Lung (tissue), 11 donors: ENCODE measurements at regions not wholly inside any gene's neighbourhood (a gene's known extent, or its start where the extent isn't known, plus 50 kb on each side); places are given as distances from the start of the nearest gene placed in this dataset.

Experiments used
- ATAC-seq: fragments of 200-7000 bp; cut with Tn5 transposase; one replicate; pipeline ENCODE4 v1.9.1; 2020; ENCODE audit warnings: moderate number of reproducible peaks; ENCODE audit not compliant: insufficient read depth, low FRiP score
- DNase-seq, 3 donors: peaks; one replicate each; pipeline ENCODE4 v3.0.0-alpha.2; 2013 to 2017
- H3K27ac ChIP-seq, 2 donors: one replicate each; pipeline ENCODE4 v1.5.1; 2013; ENCODE audit warnings: mild to moderate bottlenecking in 2 of 2, moderate library complexity in 2 of 2, control low read depth in 1 of 2, inconsistent platforms in 1 of 2, low read depth in 1 of 2, low read length in 1 of 2
- H3K27me3 ChIP-seq, 3 donors: one replicate each; pipeline ENCODE4 v1.5.1; 2013; ENCODE audit warnings: low read length in 2 of 3; ENCODE audit not compliant: control insufficient read depth in 3 of 3, insufficient read depth in 3 of 3
- H3K36me3 ChIP-seq, 4 donors: one replicate each; pipeline ENCODE4 v1.5.1; 2013; ENCODE audit warnings: low read length in 4 of 4, mild to moderate bottlenecking in 1 of 4, moderate library complexity in 1 of 4; ENCODE audit not compliant: control insufficient read depth in 4 of 4, insufficient read depth in 4 of 4
- H3K4me1 ChIP-seq, 5 donors: one replicate each; pipeline ENCODE4 v1.5.1; 2013; ENCODE audit warnings: low read length in 5 of 5, mild to moderate bottlenecking in 2 of 5, moderate library complexity in 1 of 5; ENCODE audit not compliant: control insufficient read depth in 5 of 5, insufficient read depth in 5 of 5
- H3K4me3 ChIP-seq: one replicate; pipeline ENCODE4 v1.5.1; 2013; ENCODE audit warnings: mild to moderate bottlenecking, control low read depth, moderate library complexity
- H3K9ac ChIP-seq, 2 donors: one replicate each; pipeline ENCODE4 v1.5.1; 2013; ENCODE audit warnings: low read length in 2 of 2, control low read depth in 1 of 2; ENCODE audit not compliant: insufficient read depth in 1 of 2
- H3K9me3 ChIP-seq, 4 donors: one replicate each; pipeline ENCODE4 v1.5.1; 2013; ENCODE audit warnings: low read length in 3 of 4, mild to moderate bottlenecking in 1 of 4, moderate library complexity in 1 of 4; ENCODE audit not compliant: control insufficient read depth in 4 of 4, insufficient read depth in 3 of 4
- CTCF ChIP-seq: IDR thresholded peaks from 2 replicates; pipeline ENCODE4 v1.5.1; 2012; ENCODE audit warnings: mild to moderate bottlenecking; ENCODE audit errors: control extremely low read depth, extremely low read depth
- WGBS, 2 donors: extraction: QIAGEN DNeasy Blood & Tissue Kit; methylation state at CpG; one replicate each; pipeline ENCODE4 v1.1.7; 2013; 5-methylcytosine and 5-hydroxymethylcytosine counted together
- donor health status: control.
- donor health status: control.
- donor health status: Bipolar disorder and iron deficiency.
- donor health status: healthy.
- donor health status: DM: yes; HTN: yes; CAD: no.

DNA sequence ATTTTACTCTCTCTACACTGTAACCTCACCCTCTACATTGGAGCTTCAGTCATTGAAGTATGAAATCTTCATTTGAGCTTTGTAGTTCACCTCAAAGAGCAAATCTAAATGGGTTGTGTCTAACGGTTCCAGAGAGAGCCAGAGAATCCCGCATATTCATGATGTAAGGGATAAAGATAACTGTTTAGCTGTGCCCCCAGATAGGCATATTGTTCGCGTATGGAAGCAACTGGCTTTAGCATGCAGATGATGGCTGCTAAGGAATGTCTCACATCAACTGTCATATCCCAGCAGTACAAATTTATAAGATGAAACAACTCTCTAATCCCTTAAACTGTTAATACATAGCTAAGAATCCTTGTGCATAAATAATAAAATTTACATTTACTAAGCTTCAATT lies 412.7 kb upstream of the ROBO2 start:
- H3K4me3 ChIP-seq, result no peak overlapping the region
- H3K36me3 ChIP-seq, result no peaks in the 10 kb centered on the region
- H3K9ac ChIP-seq, result no peak overlapping the region
- H3K4me1 ChIP-seq, result no peaks in the 10 kb centered on the region
- DNase-seq (no peak), ATAC-seq (no peak)
- no peaks in the 10 kb centered on the region for H3K27me3 ChIP-seq
- no peak overlapping the region for H3K27ac ChIP-seq
- WGBS, 2 donors, result 72 to 74% methylated on average over 4 of the region's 4 CpGs
- no peaks in the 10 kb centered on the region for H3K9me3 ChIP-seq
- TF ChIP-seq CTCF, result no peak

DNA sequence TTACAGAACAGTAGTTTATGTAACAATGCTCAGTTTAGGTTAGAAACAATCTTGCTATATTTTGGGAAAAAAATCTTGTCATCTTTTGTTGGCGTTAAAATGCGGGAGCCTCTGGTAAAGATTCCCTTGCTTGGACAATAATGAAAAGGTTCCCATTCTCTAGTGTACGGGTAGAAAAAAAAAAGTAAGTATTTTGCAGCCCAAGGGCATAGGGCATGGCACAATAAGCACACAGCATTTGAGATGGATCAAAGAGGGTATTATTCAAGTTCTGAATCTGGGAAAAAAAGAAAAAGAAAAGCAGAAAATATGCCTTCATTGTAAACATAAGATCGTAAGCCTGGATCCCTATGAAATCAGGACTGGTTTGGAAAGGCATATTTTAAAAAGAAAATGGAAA lies 408.6 kb upstream of the ROBO2 start:
- TF ChIP-seq CTCF, result no peak
- Histone ChIP-seq H3K4me3 (no peak overlapping the region), H3K27ac (no peak overlapping the region), H3K9me3 (no peaks in the 10 kb centered on the region), H3K27me3 (no peaks in the 10 kb centered on the region), H3K9ac (no peak overlapping the region), H3K4me1 (no peaks in the 10 kb centered on the region), H3K36me3 (no peaks in the 10 kb centered on the region)
- ATAC-seq (no peak), DNase-seq (no peak)
- WGBS, 2 donors, result 81 to 89% methylated on average over 4 of the region's 4 CpGs

- H3K4me3 ChIP-seq, result no peak overlapping the region
- no peak for ATAC-seq
- no peak overlapping the region for H3K9ac ChIP-seq
- H3K9me3 ChIP-seq, result no peaks in the 10 kb centered on the region
- no peak overlapping the region for H3K27ac ChIP-seq
- DNase-seq, result no peak
- H3K27me3 ChIP-seq, result peaks cover 0 to 4% (median 0%) of the 10 kb centered on the region in 3 donors
- TF ChIP-seq CTCF, result no peak
- no peaks in the 10 kb centered on the region for H3K4me1 ChIP-seq
- no peaks in the 10 kb centered on the region for H3K36me3 ChIP-seq
These were observed 401.9 kb upstream of the ROBO2 start for GRCh38 chr3:76638006-76638405.

DNA sequence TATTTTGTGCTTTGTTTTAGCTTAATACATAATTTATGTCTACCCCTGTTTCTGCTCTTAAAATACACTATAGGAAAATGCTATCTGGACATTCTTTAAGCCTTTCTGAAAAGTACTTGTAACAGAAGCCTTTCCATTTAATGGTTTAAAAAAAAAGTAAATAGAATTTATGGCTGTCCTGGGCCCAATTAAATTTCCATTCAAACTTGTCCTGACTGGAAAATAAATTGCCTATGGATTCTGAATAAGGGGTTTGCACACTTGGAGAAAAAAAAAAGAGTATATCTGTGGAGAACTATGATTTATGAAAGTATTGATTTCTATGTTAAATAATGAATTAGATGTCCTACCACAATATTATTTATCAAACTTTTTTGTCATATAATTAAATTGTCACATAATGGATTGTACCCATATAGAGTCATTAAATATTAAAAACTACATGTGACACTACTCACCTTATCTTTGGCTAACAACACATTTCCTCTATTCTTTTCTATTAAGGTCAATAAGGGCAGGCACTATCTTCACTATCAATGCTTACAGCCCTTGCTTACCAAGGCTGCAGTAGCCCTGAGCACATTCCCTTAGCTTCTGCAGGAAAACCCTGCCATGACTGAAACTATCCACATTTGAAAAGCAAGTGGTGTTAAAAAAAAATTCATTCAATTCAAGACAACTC lies 396.1 kb upstream of the ROBO2 start:
- Histone ChIP-seq H3K4me1 (no peaks in the 10 kb centered on the region), H3K9me3 (no peaks in the 10 kb centered on the region), H3K4me3 (no peak overlapping the region), H3K27me3 (peaks cover 0 to 4% (median 0%) of the 10 kb centered on the region in 3 donors), H3K9ac (no peak overlapping the region), H3K27ac (no peak overlapping the region), H3K36me3 (no peaks in the 10 kb centered on the region)
- DNase-seq (no peak), ATAC-seq (no peak)
- TF ChIP-seq CTCF, result no peak
